Fibroblast of skin of scalp (primary cell): ENCODE measurements at regions not wholly inside any gene's neighbourhood (a gene's known extent, or its start where the extent isn't known, plus 50 kb on each side); places are given as distances from the start of the nearest gene placed in this dataset.
A peak's percentile ranks its signal among the peaks of the same experiment; 100 is the strongest.

Experiments used
- DNase-seq: peaks from one replicate; pipeline ENCODE4 v3.0.0-alpha.2; 2013

DNA sequence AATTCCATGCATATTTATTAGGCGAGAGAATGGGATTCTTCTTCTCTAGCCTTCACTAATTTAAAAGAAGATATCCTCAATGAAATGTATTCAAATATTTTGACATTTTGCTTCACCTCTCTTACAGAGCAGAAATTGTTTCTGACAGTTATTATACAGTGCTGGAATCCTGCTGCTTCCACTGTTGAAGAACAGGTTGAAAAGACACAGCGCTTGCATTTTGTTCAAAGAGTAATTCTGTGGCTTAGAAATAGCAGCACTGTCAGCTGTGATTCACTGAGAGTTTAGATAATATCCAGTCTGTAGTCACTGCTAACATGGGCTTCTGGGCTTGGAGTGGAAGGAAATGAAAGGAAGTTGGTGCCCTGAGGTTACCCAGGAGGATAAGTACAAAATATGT, 117.1 kb upstream of the FBXL4 start:
- no peak for DNase-seq

DNA sequence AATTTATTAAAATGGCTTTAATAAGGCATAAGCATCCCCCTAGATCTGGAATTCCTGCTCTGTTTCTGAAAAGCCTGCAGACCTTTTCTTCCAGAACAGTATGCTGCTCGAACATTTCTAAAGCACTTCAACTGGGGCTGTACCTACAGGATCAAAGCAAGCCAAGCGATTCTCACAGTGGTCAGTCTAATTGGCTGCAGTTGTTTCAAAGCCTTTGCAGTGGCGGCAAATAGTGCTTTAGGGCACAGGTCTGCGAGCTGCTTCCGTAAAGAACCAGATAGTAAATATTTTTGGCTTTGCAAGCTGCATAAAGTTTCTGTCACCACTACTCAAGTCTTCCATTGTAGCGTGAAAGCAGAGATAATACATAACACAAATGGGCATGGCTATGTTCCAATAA, 88.9 kb upstream of the FBXL4 start:
- DNase-seq, result no peak

DNA sequence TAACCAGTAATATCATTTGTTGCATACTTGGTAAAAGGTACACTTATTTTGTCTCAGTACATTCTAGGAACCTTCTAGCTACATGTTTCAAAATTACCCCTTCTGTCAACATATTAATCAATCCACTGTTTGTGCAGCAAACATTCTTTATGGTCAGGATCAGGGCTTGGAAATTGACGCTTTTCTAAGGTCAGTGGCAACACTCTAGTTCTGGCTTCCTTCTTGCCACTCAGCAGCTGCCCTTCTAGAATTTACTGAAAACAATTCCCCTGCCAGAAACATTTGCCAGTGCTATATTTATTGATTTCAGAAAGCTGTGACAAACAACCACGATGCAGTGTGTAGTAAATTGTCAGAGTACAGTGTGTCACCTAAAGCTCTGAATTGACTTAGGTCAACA, 84.7 kb upstream of the FBXL4 start:
- DNase-seq, result no peak

DNA sequence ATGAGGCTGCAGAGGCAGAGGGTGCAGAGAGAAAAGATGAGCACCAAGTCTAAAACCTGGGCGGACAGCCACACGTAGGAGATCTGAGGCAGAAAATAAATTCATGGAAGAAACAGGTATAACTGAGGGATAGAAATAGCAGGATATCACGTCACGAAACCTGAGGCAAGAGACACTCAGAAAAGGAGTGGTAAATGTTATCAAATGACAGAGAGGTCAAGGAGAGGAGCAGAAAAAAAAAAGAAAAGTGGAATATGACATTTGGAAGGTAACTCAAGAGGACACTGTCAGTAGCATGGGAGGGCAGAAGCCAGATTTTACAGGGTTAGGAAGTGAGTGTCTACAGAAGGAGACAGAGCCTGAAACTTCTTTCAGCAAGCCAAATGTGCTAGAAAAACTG, 84.2 kb upstream of the FBXL4 start:
- no peak for DNase-seq

DNA sequence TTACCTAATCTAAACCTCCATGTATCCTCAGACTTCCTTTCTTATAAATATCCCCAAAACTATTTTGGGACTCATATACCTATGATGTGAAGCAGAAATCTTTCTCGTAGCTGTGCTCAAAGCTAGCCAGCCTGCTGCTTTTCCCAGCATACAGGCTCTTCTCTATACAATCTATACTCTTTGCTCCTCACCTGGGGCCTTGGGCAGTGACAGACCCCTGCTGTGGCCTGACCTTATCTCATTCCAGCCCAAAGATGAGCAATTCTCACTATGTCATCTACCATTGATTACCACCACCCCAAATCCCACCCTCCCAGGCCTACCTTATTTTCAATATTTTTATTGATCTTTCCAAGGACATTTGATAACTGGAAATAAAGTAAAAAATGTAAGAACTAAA, 83.2 kb upstream of the FBXL4 start:
- no peak for DNase-seq

DNA sequence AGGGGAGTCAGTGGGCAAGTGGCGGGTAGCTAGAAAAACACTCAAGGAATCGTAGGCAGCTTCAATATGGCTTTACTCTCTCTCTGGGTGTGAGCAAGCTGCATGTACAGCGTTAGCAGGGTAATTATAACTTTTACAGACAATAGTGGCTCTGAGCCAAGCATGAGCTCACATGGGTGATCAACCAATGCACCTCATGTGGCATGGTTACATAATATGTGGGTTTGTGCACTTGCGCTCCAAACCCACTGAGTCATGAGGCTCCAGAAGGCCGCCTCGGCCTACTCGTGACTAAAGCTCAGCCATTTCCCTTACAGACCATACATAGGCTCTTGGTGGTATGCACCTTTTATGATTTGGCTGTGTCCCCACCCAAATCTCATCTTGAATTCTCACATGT, 78.4 kb upstream of the FBXL4 start:
- DNase-seq, result no peak

DNA sequence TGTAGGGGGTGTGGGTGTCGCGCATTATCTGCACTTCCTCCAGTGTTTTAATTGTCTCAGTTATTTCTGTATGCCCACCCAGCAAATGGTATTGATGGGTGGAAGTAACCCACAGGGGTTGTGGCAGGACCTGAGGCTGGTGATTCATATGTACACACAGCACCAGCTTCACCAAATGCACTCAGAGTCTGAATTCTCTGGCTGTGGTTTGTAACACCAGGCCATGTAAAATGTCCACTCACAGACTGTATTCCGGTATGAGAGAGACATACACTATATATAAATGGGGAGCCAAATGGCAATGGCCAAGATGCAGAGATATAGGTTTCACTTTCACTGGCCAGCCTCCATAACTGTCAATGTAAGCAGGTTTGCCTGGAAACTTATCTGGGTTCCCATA, 76.3 kb upstream of the FBXL4 start:
- no peak for DNase-seq

DNA sequence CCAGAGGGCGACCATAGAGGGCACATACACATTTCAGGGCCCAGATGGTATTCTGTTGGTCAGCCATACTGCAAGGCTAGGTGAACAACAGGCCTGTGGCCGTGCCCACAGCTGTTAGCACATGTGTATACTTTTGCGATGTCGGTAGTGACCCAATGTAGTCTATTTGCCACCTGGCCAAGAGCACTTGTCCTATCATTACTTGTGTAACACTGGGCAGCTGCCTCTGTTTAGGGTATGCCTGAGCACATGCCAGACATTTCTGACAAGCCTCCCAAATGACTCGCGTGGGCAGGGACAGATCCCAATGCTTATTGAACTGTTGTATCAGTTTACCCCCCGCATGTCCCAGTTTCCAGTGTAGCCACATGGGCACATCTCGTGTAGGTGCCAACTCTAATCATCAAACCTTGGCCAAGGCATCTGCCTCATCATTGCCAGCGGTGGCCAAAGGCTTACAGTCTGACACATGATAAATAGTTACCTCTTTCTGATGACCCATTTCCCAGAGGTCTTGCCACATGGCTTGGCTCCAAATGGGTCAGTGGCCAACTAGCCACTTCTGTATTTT, 74.4 kb upstream of the FBXL4 start:
- no peak for DNase-seq

DNA sequence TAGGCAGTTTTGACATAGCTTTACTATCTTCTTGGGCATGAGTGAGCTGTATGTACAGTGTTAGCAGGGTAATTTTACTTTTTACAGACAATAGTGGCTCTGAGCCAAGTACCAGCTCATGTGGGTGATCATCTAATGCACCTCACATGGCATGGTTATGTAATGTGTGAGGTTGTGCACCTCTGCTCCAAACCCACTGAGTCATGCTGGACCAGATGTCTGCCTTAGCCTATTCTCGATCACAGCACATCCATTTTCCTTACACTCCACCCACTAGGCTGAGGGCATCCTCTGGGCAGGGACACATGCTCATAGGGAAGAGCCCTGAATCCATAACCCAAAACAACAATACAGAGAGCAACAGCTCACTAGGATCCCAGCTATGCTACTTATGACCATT, 71.6 kb upstream of the FBXL4 start:
- DNase-seq, result no peak

DNA sequence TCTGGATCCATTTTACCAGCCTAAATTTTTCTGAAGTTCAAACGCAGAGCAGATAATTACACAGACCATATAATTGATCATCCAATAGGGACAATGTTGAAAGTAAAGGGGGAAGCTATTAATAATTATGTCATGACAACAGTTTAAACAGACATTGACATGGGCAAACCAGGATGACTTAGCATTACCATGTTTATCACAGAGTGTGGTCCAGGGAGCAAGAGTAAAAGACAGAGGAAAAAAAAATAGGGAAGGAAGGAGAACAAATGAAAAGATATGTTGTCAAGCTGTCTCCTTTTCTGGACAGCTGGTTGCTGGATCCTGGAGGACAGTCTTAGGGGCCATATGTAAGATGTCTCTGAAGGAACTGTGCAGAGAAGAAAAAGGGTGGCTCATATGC, 69.4 kb upstream of the FBXL4 start:
- no peak for DNase-seq

DNA sequence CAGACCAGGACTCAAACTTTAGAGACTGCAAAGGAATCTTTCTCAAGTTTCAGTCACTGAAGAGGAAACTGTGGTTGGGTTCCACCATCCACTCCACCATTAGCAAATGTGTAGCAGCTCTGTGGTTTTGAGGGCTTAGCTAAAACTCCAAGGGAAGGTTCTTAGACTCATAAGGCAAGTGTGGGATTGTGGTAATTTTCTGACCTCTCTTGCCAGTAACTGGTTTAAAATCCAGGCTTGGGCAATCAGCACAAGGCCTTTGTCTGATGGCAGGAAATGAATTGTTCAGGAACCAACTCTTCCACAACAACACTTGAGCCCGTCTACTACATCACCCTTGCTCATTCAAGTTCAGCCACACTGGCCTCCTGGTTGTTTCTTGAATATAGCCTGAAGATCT, 68.6 kb upstream of the FBXL4 start:
- DNase-seq, result peak; percentile 72

DNA sequence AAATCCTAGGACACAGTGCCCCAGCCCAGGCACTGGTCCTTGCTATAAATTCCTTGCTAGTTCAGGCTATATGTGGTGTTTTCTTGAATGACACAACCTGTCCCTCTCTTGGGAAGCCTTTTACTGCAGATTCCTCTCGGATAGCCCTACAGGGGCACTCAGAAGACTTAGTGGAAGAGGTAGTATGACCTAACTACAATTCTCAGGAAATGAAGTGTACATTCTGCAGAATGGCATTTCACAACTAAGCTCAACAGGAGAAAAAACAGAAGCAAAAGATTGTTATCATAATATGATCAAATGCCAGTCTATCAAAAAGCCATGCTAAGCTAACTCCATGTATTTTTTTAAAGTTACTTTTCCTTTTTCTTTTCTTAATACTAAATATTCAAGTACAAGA, 66.3 kb upstream of the FBXL4 start:
- peak; percentile 18 for DNase-seq

DNA sequence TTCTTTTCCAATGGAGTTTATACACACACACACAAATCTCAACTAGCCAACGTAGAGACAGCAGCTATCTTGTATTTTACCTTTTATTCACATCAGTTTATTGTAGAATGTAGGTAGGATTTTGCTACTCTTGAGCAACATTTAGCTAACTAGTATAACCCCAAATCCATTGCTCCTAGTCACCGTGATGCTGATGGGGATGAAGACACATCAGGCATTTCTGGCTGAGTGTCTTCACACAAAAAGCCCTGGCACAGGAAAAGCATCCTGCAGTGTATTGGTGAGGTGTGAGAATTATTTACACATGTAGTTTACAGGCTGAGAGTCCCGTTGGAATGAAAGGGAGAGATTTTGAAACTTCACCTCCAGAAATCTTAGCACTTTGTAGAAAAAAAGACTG, 65.9 kb upstream of the FBXL4 start:
- DNase-seq, result peak; percentile 14

DNA sequence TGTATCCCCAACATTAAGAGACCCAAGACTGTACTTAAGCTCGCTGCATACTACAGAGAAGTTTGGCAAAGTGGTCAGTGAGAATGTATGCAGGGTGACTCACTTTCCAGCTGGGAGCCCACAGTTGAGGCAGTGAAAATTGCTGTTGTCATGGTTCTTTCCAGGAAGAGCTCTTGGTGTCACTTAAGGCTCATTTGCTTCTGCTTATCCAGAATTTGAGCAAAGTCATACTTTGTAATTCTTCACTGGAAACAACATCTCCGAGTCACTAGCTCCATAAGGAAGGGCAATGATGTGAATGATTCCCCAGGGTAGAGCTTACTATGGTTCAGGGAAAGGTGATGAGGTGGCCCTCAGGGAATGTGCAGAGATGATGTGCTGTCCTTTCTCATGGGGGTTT, 65.4 kb upstream of the FBXL4 start:
- peak; percentile 91 for DNase-seq

DNA sequence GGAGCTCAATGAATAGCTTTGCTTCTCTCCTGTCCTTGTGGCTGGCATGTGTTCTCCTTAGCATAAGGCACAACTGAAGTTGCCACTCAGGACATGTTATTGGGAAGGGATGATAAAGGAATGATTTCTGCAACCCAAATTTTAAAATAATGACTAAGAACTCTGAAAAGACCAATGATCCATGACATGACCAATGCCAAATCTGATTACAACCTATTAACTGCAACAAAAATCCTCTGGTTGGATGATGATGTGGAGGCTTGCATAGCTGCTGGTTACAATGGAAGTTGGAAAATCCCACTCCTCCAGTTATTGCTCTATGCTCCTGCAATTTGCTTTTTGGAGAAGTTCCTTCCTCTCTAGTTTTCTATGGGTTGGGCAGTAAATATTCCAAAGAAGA, 63.4 kb upstream of the FBXL4 start:
- no peak for DNase-seq

DNA sequence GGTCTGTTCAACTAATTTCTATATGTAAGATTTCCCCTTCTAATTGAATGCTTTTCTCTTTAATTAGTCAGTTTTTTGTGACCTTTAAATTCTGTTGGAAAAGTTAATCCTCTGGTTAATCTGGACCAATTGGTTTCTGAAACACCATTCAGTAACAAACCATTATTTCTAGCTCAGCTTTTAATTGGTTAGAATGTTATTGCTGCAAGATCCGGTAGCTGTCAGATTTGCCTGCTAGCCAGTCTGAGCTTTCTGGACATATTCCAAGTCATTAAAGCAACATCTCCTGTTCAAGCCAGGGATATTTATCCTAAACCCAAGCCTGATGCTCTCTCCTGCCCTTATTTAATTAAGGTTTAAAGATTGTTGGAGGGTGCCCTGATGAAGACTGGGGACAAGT, 55.1 kb upstream of the FBXL4 start:
- no peak for DNase-seq

DNA sequence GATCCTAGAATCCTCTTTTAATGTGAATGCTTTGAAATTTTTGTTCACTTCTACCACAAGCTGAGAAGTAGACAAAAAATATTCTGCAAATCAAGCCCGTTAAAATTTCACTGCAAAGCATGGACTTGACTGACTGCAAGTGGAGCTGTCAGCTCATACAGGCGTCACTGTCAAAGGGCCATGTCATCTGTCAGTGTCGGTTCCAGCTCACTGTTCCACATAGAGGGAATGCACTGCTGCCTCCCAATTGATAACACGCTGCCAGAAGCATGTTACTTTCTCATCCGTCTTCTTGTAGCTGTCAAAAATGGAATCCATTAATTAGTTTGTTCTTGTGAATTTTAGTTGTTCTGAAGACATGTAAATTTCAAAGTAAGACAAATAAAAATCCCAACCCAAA, 50.4 kb upstream of the FBXL4 start:
- no peak for DNase-seq
